HS-27A (cell line): ENCODE measurements at regions not wholly inside any gene's neighbourhood (a gene's known extent, or its start where the extent isn't known, plus 50 kb on each side); places are given as distances from the start of the nearest gene placed in this dataset.
A peak's percentile ranks its signal among the peaks of the same experiment; 100 is the strongest.
"Not testable (repeated sequence)": the region's sequence is repeated elsewhere in the genome, so short reads cannot be mapped to it uniquely, and the experiment has no call there.

Experiments
- DNase-seq: peaks from one replicate; pipeline ENCODE4 v3.0.0-alpha.2; 2012; ENCODE audit warnings: low read depth, missing footprints

DNA sequence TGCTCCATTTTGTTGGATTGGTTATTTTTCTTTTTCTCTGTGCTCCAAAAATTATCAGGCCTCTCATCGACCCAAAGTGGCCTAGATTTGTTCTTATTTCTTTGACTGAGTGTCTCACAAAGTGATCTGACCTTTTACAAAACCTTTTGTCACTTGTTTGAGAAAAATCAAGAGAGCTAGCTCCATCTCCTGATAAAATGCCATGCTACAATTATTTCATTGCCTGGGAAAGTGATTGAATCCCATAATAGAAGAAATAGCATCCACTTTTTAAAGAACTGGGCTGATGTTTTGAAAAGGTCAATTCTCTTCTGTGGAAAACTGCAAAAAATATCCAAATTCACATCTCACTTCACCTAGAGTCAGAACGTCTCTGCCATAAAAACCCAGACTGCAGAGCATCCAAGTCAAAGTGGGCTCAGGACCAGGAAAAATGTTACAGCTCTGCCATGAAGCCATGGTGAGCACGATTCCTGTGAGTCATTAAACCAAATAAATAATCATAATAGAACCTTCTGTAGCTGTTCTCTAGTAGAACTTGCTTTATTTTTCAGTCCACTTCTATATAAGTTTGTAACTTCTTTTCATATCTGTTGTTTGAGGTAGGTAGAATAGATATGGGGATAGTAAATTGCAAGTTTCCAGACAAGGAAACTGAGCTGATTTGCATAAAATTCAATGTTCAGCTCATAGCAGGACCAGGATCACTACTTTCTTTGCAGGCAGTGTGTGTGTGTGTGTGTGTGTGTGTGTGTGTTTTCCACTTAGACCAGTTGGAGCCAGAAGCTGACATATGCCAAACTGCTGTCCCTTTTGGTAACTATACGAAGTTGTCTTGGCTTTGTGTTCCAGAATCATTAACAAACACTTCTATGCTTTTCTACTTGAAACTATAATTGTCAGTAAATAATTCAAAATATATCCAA lies 632.5 kb upstream of the ANKRD30A start:
- no peak for DNase-seq

- no peak for DNase-seq
Observed at GRCh38 chr10:36491926-36492325, 633.5 kb upstream of the ANKRD30A start.

DNA sequence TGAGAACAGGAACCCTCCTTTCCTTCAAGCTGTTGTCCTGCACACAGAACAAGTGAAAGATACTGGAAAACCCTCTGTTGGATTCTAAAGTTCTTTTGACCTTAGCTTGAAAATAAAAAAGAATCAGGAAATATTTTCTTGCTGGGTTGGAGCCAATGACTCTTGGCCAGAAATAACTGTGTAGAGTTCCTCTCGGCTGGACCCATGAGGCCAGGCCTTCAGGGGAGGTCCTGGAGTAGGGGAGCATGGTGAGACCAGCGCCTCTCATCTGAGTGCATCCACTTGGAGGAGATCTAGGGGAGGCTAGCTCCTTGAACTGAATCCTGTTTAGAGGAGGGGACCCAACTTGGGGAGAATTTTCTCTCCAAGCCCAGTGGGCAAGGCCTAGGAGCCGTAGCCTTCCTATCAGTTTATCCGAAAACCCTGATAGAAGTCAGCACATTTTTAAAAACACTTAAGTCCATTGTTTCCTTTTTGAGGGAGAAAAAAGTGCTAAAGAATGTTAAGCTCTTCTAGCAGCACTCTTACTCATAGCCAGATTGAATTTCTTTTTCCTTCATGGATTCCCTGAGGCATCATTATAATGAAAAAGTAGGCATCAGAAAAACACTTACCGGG lies 635.7 kb upstream of the ANKRD30A start:
- peak; percentile 43 for DNase-seq

DNA sequence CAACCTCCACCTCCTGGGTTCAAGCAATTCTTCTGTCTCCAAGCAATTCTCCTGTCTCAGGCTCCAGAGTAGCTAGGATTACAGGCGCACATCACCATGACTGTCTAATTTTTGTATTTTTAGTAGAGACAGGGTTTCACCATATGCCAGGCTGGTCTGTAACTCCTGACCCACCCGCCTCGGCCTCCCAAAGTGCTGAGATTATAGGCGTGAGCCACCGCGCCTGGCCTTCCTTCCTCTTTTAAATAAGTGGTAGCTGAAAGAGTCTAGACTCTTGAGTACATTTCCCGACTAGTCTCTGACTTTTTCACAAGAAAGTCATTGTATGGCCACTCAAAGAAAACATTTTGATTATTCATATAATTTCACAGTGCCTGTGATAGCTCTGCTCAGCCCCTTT lies 636.2 kb upstream of the ANKRD30A start:
- DNase-seq: no peak

DNA sequence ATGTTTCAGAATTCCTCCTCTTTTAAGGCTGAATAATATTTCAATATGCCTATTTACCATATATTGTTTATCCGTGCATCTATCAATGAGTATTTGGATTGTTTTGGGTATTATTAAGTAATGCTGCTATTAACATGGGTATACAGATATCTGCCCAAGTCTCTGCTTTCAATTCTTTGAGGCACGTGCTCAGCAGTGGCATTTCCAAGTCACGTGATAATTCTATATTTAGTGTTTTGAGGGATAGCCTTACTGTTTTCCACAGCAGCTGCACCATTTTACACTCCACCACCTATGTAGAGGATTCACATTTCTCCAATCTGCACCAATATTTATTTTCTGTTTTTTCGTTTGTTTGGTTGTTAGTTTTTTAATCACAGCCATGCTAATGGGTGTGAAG lies 636.8 kb upstream of the ANKRD30A start:
- no peak for DNase-seq

DNA sequence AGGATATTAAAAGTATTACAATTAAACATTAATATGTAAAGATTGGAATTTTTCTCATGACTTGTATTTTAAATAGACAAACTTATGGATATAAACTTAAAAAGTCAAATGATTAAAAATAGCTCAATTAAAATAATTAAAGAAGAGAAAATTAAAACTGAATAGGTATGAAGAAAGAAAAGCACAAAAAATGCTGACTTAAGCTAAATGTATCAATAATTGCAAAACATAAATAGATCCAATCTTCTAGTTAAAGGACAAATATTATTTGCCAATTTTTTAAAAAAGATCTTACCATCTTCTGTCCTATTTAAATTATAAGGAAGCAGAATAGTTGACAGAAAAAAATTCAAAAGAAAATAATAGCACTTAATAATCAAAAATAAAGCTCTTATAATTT lies 646.3 kb upstream of the ANKRD30A start:
- DNase-seq: no peak

DNA sequence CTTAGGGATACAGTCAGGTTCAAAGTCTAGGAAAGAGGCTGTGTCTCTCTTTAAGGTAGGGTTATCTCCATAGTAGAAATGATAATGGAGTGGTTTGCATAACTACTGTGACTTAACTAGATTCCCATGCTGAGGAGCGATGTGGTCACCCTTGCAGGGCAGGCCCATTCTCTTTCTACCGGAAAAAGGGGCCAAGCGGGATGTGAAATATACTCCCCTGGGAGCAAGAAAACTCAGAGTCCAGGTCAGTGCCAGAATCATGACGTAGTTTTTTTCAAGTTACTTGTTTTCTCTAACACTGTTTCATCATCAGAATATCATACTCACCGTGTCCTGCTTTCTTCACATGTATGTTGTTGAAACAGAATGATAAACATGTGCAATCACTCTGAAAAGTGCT lies 649.0 kb upstream of the ANKRD30A start:
- DNase-seq: no peak

DNA sequence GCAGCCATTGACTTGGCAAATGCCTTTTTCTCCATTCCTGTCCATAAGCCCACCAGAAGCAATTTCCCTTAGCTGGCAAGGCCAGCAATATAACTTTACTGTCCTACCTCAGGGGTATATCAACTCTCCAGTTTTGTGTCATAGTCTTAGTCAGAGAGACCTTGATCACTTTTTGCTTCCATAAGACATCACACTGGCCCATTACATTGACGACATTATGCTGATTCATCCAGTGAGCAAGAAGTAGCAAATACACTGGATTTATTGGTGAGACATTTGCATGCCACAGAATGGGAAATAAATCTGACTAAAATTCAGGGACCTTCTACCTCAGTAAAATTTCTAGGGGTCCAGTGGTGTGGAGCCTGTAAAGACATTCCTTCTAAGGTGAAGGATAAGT lies 649.7 kb upstream of the ANKRD30A start:
- no peak for DNase-seq

GRCh38 chr10:36474456-36474855 lies 650.9 kb upstream of the ANKRD30A start:
- DNase-seq: no peak

GRCh38 chr10:36473122-36473521 lies 652.3 kb upstream of the ANKRD30A start:
- DNase-seq: no peak

DNA sequence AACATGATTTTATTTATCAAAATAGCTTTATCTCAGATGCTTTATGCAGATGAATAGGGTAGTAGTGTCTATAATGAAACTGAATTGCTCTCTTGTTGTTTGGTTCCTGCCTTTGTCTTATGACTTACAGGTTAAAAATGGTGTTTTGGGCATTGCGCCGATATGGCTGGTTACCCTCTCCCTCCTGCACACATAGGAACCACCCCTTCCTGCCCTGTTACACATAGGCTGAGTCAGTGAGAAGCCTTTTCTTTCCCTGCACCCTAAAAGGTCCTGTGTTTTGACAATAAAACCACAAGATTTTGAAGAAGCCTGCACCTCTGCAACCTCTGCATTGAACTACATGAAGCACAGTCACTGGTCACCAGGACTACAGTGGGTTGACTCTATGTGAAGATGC lies 655.8 kb upstream of the ANKRD30A start:
- DNase-seq: no peak

GRCh38 chr10:36468620-36469019 lies 656.8 kb upstream of the ANKRD30A start:
- no peak for DNase-seq

DNA sequence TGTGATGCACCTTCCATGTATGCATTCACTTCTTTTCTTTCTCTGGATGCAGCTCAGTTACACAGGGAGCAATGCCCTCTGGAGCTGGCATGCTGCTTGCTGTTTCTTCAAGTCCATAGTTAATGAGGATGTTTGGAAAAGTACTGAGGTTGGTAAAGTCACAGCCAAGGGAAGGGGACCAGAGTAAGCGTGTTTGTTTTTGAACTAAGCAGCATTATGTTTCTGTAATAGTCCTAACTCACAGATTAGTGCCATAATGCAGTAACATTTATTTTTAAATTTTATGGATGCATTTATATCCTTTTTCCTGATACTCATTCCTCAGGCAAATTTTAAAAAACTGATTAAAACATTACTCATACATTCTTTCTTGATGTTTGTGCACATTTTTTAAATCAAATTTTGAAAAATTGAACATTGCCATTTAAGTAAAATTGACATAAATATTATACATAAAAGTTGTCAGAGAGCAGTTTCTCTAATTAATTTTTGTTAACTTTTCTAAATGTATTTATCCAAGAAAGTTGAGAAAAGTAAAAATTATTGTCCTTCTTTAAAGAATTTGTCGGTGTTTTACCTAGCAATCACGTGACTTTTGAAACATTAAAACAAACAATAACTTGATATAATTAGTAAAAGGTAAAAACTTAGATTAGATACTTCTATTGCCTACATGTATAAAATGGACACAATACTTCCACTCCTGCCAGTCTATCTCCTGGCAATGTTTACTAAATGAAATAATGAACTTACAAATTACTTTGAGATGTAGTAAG lies 659.6 kb upstream of the ANKRD30A start:
- DNase-seq: no peak

- no peak for DNase-seq
Observed at GRCh38 chr10:36464291-36464690, 661.1 kb upstream of the ANKRD30A start.

DNA sequence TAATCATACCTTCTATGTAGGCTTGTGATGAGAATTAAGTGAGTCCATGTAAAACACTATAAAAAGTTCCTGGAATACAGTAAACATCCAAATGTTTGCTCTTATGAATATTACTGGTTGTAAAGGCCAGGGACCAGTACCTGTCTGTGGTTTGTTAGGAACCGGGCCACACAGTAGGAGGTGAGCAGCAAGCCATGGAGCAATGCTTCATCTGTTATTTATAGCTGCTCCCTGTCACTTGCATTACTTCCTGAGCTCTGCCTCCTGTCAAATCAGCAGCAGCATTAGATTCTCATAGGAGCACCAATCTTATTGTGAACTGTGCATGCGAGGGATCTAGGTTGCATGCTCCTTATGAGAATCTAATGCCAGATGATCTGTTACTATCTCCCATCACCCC lies 662.0 kb upstream of the ANKRD30A start:
- DNase-seq: no peak

DNA sequence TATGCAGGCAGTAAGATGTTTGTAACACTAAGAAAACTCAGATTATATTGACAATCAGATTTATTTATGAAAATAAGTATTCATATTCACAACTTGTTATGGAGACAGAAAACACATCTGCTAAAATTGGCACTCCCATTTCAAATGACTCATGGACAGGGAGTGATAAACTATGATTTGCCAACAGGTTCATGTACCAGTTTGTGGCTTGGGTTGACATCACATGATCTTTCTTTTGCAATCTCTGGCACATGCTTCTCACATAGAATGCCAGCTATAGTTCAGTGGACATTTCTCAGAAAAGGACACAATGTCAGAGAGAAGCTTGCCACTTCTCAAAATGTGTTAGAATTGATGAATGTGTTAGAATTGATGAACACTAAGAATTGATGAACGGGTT lies 663.2 kb upstream of the ANKRD30A start:
- no peak for DNase-seq

GRCh38 chr10:36458437-36458836 lies 667.0 kb upstream of the ANKRD30A start:
- not testable (repeated sequence) for DNase-seq

- DNase-seq: no peak
Observed at GRCh38 chr10:36457751-36458150, 667.6 kb upstream of the ANKRD30A start.

- no peak for DNase-seq
Observed at GRCh38 chr10:36455526-36456133, 669.8 kb upstream of the ANKRD30A start.

- DNase-seq: no peak
Observed at GRCh38 chr10:36452851-36453250, 672.5 kb upstream of the ANKRD30A start.

GRCh38 chr10:36451391-36451970 lies 673.9 kb upstream of the ANKRD30A start:
- DNase-seq: no peak

DNA sequence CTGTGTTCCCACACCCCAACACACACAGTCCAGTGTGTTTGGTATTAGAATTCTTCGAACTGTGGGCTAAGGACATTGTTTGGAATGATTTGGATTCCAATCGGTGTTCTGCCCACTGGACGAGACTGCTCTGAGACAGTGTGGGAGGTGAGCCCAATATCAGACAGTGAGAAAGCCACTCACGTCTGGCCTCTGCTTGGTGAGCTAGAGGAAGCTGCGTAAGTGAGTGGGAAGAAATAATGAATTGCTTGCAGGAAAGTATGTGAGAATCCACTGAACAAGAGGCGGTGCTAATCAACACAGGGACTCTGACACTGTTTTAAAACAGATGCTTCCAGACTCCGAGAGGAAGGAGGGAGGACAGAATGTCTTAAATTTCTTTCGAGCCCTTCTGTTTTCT lies 675.0 kb upstream of the ANKRD30A start:
- DNase-seq: no peak
